Neural progenitor cell (in vitro differentiated cells): ENCODE measurements at regions not wholly inside any gene's neighbourhood (a gene's known extent, or its start where the extent isn't known, plus 50 kb on each side); places are given as distances from the start of the nearest gene placed in this dataset.

ENCODE experiments used
- DNase-seq: peaks from one replicate; pipeline ENCODE4 v3.0.0-alpha.2; 2016; ENCODE audit warnings: low spot score
- H2AFZ ChIP-seq: fragments of 200-600 bp; sonication (generic); replicated peaks from 2 replicates; pipeline ENCODE4 v1.6.1; 2016; ENCODE audit warnings: antibody characterized with exemption
- H3F3A ChIP-seq: fragments of 200-600 bp; sonication (generic); 2 replicates; pipeline ENCODE4 v1.6.1; 2016; ENCODE audit warnings: antibody characterized with exemption, low read depth
- H3K27ac ChIP-seq: fragments of 200-600 bp; sonication (generic); 2 replicates; pipeline ENCODE4 v1.5.1; 2016; ENCODE audit warnings: mild to moderate bottlenecking
- H3K27me3 ChIP-seq: fragments of 200-600 bp; sonication (generic); 2 replicates; pipeline ENCODE4 v1.6.1; 2016; ENCODE audit warnings: mild to moderate bottlenecking, moderate library complexity
- H3K36me3 ChIP-seq: fragments of 200-600 bp; sonication (generic); 2 replicates; pipeline ENCODE4 v1.5.1; 2016
- H3K4me1 ChIP-seq: fragments of 200-600 bp; sonication (generic); 2 replicates; pipeline ENCODE4 v1.6.1; 2016; ENCODE audit warnings: mixed run types
- H3K4me2 ChIP-seq: fragments of 200-600 bp; sonication (generic); 2 replicates; pipeline ENCODE4 v1.6.1; 2016
- H3K4me3 ChIP-seq: fragments of 200-600 bp; sonication (generic); 2 replicates; pipeline ENCODE4 v1.5.1; 2016
- H3K79me2 ChIP-seq: fragments of 200-600 bp; sonication (generic); 2 replicates; pipeline ENCODE4 v1.6.1; 2016; ENCODE audit warnings: low read depth
- H3K9ac ChIP-seq: fragments of 200-600 bp; sonication (generic); 2 replicates; pipeline ENCODE4 v1.6.1; 2016
- H3K9me3 ChIP-seq: fragments of 200-600 bp; sonication (generic); 2 replicates; pipeline ENCODE4 v1.5.1; 2016; ENCODE audit warnings: low read depth
- H4K20me1 ChIP-seq: fragments of 200-600 bp; sonication (generic); 2 replicates; pipeline ENCODE4 v1.6.1; 2016; ENCODE audit warnings: low read depth
- H3K27ac Mint-ChIP-seq: 3 replicates; pipeline ENCODE4 v1.8.0; 2021; ENCODE audit warnings: mixed read lengths
- H3K27me3 Mint-ChIP-seq: 2 replicates; pipeline ENCODE4 v1.8.0; 2022; ENCODE audit warnings: low read depth, mild to moderate bottlenecking, inconsistent platforms, moderate library complexity, mixed read lengths; ENCODE audit not compliant: insufficient read depth
- H3K36me3 Mint-ChIP-seq: 3 replicates; pipeline ENCODE4 v1.8.0; 2021; ENCODE audit warnings: mixed read lengths
- H3K4me1 Mint-ChIP-seq: 3 replicates; pipeline ENCODE4 v1.8.0; 2021; ENCODE audit warnings: mixed read lengths
- H3K4me3 Mint-ChIP-seq: 3 replicates; pipeline ENCODE4 v1.8.0; 2021; ENCODE audit warnings: mild to moderate bottlenecking, moderate library complexity, mixed read lengths
- H3K9me3 Mint-ChIP-seq: 3 replicates; pipeline ENCODE4 v1.8.0; 2020; ENCODE audit warnings: mixed read lengths
- CTCF ChIP-seq: fragments of 200-600 bp; sonication (generic); IDR thresholded peaks from 2 replicates; pipeline ENCODE4 v1.5.1; 2017; ENCODE audit warnings: antibody characterized with exemption, mild to moderate bottlenecking
- EZH2 ChIP-seq: fragments of 200-600 bp; sonication (generic); IDR thresholded peaks from 2 replicates; pipeline ENCODE4 v1.6.1; 2017; ENCODE audit warnings: antibody characterized with exemption, mild to moderate bottlenecking, moderate library complexity
- EZH2phosphoT487 ChIP-seq: fragments of 200-600 bp; sonication (generic); IDR thresholded peaks from 2 replicates; pipeline ENCODE4 v1.6.1; 2017; ENCODE audit warnings: antibody characterized with exemption

GRCh38 chr22:27309697-27310096, 491.9 kb downstream of the MN1 start:
- Mint-ChIP-seq H3K4me1 (peaks cover 9% of the 10 kb centered on the region), H3K27ac (no peak overlapping the region), H3K4me3 (no peak overlapping the region), H3K9me3 (peaks cover 5% of the 10 kb centered on the region), H3K36me3 (no peaks in the 10 kb centered on the region), H3K27me3 (peaks cover 4% of the 10 kb centered on the region)
- Histone ChIP-seq H2AFZ (no peak overlapping the region), H3K36me3 (no peaks in the 10 kb centered on the region), H3K4me1 (peaks cover 31% of the 10 kb centered on the region), H3K4me2 (no peak overlapping the region), H3K4me3 (no peak overlapping the region), H3F3A (peaks cover 30% of the 10 kb centered on the region), H3K9ac (no peak overlapping the region), H3K9me3 (no peaks in the 10 kb centered on the region), H3K79me2 (no peaks in the 10 kb centered on the region), H4K20me1 (no peaks in the 10 kb centered on the region), H3K27ac (no peak overlapping the region), H3K27me3 (peaks cover 20% of the 10 kb centered on the region)
- DNase-seq = no peak
- TF ChIP-seq CTCF = no peak
- no peak for TF ChIP-seq EZH2
- no peak for TF ChIP-seq EZH2phosphoT487

GRCh38 chr22:27310966-27311697, 490.4 kb downstream of the MN1 start:
- peak overlapping the region; percentile 27 for H3K27ac Mint-ChIP-seq
- Histone ChIP-seq H2AFZ (no peak overlapping the region), H3K79me2 (no peaks in the 10 kb centered on the region), H3K36me3 (no peaks in the 10 kb centered on the region), H3K4me1 (peaks cover 31% of the 10 kb centered on the region), H3K27me3 (peaks cover 20% of the 10 kb centered on the region), H3K27ac (no peak overlapping the region), H3F3A (peaks cover 30% of the 10 kb centered on the region), H3K4me2 (peak overlapping the region; percentile 65), H4K20me1 (no peaks in the 10 kb centered on the region), H3K9me3 (no peaks in the 10 kb centered on the region), H3K4me3 (peak overlapping the region; percentile 18), H3K9ac (no peak overlapping the region)
- peaks cover 12% of the 10 kb centered on the region for H3K27me3 Mint-ChIP-seq
- peaks cover 5% of the 10 kb centered on the region for H3K9me3 Mint-ChIP-seq
- peaks cover 17% of the 10 kb centered on the region for H3K4me1 Mint-ChIP-seq
- peak; percentile 58 for DNase-seq
- TF ChIP-seq EZH2phosphoT487 (no peak), CTCF (no peak), EZH2 (no peak)
- no peaks in the 10 kb centered on the region for H3K36me3 Mint-ChIP-seq
- no peak overlapping the region for H3K4me3 Mint-ChIP-seq

- peak overlapping the region; percentile 65 for H3K4me2 ChIP-seq
These were observed 489.6 kb downstream of the MN1 start for GRCh38 chr22:27311698-27312550.

More at GRCh38 chr22:27311698-27312550, 489.6 kb downstream of the MN1 start:
- Mint-ChIP-seq H3K9me3 (peaks cover 5% of the 10 kb centered on the region), H3K4me3 (no peak overlapping the region), H3K4me1 (peaks cover 19% of the 10 kb centered on the region), H3K27ac (no peak overlapping the region), H3K27me3 (peaks cover 17% of the 10 kb centered on the region), H3K36me3 (no peaks in the 10 kb centered on the region)
- no peak overlapping the region for H3K27ac ChIP-seq
- peak; percentile 51 for DNase-seq
- peak overlapping the region; percentile 18 for H3K4me3 ChIP-seq
- H3K9ac ChIP-seq = no peak overlapping the region
- no peak overlapping the region for H2AFZ ChIP-seq
- H3F3A ChIP-seq = peaks cover 30% of the 10 kb centered on the region
- H3K79me2 ChIP-seq = no peaks in the 10 kb centered on the region
- H4K20me1 ChIP-seq = no peaks in the 10 kb centered on the region
- TF ChIP-seq EZH2 (no peak), EZH2phosphoT487 (no peak), CTCF (no peak)
- H3K36me3 ChIP-seq = no peaks in the 10 kb centered on the region
- H3K4me1 ChIP-seq = peaks cover 31% of the 10 kb centered on the region
- peaks cover 20% of the 10 kb centered on the region for H3K27me3 ChIP-seq
- no peaks in the 10 kb centered on the region for H3K9me3 ChIP-seq
